HG02759 (cell line): ENCODE measurements at regions not wholly inside any gene's neighbourhood (a gene's known extent, or its start where the extent isn't known, plus 50 kb on each side); places are given as distances from the start of the nearest gene placed in this dataset.
"Not testable (repeated sequence)": the region's sequence is repeated elsewhere in the genome, so short reads cannot be mapped to it uniquely, and the experiment has no call there.

Source experiments
- ATAC-seq: cut with Tn5 transposase; IDR thresholded peaks from one replicate; pipeline ENCODE4 v1.9.1; 2021; ENCODE audit warnings: mild to moderate bottlenecking, moderate library complexity; ENCODE audit not compliant: unreplicated experiment

DNA sequence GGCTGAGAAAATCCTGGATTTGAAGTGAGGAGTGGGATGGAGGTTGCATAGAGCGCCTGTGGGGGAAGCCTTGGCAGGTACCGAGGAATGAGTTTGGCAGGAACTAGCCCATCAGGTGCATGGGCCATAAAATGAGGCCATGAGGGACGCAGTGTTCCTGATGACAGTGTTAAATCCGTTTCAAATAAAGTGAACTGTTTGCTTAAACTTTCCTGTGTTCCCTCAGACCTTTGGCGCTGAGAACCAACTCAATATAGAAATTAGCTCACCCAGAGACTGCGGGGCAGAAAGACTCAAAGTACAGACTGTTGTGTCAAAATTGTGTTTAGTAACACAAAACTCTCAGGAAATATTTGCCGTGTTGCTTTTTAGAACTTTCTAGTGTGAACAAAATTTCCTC lies 250.0 kb upstream of the NR3C2 start:
- no peak for ATAC-seq

- no peak for ATAC-seq
Observed at GRCh38 chr4:148686449-148686848, 244.2 kb upstream of the NR3C2 start.

DNA sequence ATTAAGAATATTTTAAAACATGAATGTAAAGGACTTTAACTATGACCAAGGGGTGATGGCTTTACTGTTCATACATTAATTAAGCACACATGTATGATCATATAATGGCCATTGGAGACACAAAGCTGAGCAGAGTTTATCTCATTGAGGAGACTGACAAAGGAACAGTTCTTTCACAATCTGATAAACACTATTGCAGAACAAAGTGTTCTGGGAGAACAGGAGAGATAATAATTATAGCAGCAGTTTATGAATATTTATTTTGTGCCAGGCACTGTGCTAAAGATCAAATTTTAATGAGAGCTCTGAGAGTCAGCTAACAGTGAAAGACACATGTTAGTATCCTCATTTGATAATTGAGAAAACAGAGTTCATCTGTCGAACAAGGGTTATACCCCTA lies 242.4 kb upstream of the NR3C2 start:
- no peak for ATAC-seq

DNA sequence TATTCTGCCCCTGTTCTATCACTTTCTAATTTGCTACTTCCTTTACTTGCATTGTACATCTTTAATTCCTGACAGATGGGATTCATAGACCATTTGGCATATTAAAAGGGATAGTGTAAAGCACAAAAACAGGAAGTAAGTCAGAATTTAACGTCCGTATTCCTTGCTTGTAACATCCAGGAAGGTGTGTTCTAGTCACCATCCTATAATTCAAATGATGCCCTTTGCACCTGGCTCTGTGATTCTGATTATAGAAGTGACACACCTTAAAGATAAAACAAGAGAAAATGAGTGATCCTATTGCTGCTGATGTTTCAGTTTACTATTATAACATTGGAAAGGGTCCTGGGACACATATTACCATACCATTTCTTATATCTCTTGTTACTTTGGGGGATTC lies 238.7 kb upstream of the NR3C2 start:
- no peak for ATAC-seq

DNA sequence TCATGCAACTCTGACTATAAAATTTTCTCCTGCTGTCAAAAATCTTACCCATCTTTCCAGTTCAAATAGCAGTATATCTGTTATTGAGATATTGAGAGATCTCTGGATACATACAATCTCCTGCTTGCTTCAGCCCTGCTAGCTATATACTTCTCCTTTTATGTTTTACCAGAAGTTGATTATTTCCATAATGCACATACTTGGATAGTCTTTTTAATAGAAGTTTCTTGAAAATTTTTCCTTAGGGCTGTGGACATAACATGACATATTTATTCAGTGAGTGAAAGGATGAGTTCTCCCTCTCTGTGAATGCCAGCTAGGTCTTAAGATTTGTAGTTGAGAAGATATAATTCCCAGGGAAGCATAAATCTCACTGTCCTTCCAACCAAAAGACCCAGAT lies 234.1 kb upstream of the NR3C2 start:
- ATAC-seq = no peak

- no peak for ATAC-seq
Observed at GRCh38 chr4:148674876-148675275, 232.7 kb upstream of the NR3C2 start.

DNA sequence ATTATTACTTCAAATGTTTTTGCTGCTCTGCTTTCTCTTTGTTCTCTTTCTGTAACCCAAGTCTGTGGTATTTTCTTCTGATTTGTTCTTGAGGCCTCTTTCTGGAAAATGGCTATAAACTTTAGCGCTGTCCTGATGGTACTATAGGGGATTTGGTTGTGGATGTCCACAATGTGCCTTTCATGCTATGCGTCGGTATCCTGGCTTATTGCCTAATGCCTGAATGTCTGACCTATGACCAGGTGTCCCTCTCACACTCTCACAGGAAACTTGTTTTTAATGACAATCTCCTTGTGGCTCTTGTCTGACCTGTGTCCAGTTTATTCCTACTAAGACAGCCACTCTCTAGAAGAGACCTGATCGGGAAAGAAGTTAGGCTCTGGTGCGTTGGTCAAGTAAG lies 222.4 kb upstream of the NR3C2 start:
- no peak for ATAC-seq

- no peak for ATAC-seq
Observed at GRCh38 chr4:148654131-148654530, 211.9 kb upstream of the NR3C2 start.

- ATAC-seq = no peak
Observed at GRCh38 chr4:148653681-148654080, 211.5 kb upstream of the NR3C2 start.

DNA sequence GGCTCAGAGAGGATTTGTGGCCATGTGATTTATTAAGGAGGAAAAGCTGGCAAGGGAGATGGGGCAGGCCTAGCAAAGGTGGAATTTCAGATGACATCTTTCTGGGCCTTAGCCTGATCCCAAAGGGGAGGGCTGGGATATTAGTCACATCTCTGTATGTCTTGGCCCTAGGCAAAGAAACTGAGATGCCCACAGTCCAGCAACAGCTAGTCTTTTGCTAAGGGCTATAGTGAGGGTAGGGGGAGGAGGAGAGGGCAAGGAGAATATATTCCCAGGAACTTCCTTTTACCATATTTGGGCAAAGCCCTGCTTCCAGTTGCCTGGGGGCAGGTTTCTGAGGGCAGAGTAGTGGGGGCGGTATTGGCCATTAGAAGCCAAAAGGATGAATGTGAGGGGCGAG lies 209.8 kb upstream of the NR3C2 start:
- no peak for ATAC-seq

- ATAC-seq = no peak
Observed at GRCh38 chr4:148649652-148650331, 207.6 kb upstream of the NR3C2 start.

DNA sequence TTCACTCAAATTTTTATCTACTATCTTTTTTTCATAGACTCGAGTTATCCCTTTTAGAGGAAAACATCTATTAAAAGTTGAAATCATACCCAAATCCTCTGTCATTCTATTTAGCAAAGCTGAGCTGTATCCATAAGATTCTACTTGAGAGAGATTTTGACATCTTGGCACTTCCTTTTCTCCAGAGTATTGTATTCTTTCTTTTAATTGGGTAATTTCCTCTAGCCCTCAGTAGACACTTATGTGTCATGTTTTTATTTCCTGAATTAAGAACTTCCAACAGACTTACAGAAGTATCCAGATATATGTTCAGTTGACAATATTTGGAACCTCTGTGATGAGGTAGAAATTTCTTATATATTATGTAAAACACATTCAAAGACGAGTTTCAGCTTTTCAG lies 201.6 kb upstream of the NR3C2 start:
- no peak for ATAC-seq

- no peak for ATAC-seq
Observed at GRCh38 chr4:148642907-148643306, 200.7 kb upstream of the NR3C2 start.

DNA sequence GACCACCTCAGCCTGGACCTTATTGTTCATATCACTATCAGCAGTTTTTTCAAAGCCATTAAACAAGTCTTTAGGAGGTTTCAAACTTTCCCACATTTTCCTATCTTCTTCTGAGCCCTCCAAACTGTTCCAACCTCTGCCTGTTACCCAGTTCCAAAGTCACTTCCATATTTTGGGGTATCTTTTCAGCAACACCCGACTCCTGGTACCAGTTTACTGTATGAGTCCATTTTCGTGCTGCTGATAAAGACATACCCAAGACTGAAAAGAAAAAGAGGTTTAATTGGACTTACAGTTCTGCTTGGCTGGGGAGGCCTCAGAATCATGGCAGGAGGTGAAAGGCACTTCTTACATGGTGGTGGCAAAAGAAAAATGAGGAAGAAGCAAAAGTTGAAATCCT lies 195.9 kb upstream of the NR3C2 start:
- ATAC-seq = not testable (repeated sequence)

DNA sequence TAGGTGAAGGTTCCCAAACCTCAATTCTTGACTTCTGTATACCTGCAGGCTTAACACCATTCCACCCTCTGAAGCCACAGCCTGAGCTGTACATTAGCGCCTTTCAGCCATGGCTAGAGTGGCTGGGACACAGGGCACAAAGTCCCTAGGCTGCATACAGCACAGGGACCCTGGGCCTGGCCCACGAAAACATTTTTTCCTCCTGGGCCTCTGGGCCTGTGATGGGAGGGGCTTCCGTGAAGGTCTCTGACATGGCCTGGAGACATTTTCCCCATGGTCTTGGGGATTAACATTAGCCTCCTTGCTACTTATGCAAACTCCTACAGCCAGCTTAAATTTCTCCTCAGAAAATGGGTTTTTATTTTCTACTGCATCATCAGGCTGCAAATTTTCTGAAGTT lies 195.2 kb upstream of the NR3C2 start:
- not testable (repeated sequence) for ATAC-seq

GRCh38 chr4:148634476-148634875 lies 192.3 kb upstream of the NR3C2 start:
- ATAC-seq = no peak

GRCh38 chr4:148633720-148634119 lies 191.5 kb upstream of the NR3C2 start:
- no peak for ATAC-seq

DNA sequence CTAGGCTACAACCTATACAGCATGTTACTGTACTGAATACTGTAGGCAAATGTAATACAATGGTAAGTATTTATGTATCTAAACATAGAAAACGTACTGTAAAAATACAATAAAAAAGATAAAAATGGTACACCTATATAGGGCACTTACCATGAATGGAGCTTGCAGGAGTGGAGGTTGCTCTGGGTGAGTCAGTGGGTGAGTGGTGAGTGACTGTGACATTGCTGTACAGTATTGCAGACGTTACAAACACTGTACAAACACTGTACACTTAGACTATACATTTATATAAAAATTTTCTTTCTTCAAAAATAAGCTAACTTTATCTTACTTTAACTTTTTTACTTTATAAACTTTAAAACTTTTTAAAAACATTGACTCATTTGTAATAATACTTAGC lies 190.3 kb upstream of the NR3C2 start:
- ATAC-seq = no peak

DNA sequence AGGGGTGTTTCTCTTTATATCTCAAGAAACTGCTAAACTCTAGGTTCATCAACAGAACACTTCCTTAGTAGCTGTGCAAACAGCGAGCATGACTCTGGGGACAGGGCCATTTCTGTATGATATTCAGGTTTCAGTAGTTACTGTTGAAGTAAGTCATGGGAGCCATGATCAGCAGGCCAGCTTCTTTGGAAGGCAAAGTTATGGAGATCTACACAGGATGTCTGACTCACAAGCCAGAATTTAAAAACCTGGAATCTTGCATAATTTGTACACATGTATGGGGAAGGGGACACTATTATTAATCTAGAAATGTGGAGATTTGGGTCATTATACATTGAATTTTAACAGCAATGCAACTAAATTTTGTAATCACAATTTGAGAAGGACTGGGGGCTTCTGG lies 187.8 kb upstream of the NR3C2 start:
- no peak for ATAC-seq

- ATAC-seq = no peak
Observed at GRCh38 chr4:148618856-148619255, 176.6 kb upstream of the NR3C2 start.

DNA sequence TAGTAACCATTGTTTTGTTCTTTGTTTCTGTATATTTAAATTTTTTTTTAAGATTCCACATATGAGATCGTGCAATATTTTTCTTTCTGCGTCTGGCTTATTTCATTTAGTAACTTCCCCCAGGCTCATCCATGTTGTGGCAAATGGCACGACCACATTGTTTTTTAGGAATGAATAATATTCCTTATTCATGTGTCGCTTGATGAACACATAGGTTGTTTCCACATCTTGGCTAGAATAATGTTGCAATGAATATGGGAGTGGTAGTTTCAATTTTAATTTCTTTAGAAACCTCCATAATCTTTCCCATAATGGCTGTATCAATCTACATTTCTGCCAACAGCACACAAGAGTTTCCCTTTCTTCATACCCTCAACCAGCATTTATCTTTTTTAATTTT lies 166.8 kb upstream of the NR3C2 start:
- ATAC-seq = no peak

GRCh38 chr4:148598418-148599207 lies 156.4 kb upstream of the NR3C2 start:
- not testable (repeated sequence) for ATAC-seq

GRCh38 chr4:148589182-148589581 lies 147.0 kb upstream of the NR3C2 start:
- ATAC-seq = no peak
